HCT116 (cell line): ENCODE measurements at regions not wholly inside any gene's neighbourhood (a gene's known extent, or its start where the extent isn't known, plus 50 kb on each side); places are given as distances from the start of the nearest gene placed in this dataset.

Experiments
- ATAC-seq: fragments of 200-7000 bp; cut with Tn5 transposase; 2 replicates; pipeline ENCODE4 v1.9.1; 2020; ENCODE audit warnings: mild to moderate bottlenecking, moderate library complexity
- BruUV-seq: library from RNA; stranded (reverse); fragments of 400-500 nt; replicated peaks from 2 replicates; lab custom pipeline; 2021; lab: Mats Ljungman, UMichigan
- CTCF ChIA-PET: fragments of 300-600 bp; sonication (Branson Sonifier 250); formaldehyde crosslinking; loops from one replicate; lab custom pipeline; 2021; ENCODE audit warnings: antibody characterized with exemption; lab: Charles Lee
- POLR2A ChIA-PET: fragments of 300-600, 350-600 bp; sonication (Branson Sonifier 250); formaldehyde crosslinking; loops from one replicate; lab custom pipeline; 2021; ENCODE audit warnings: antibody characterized with exemption; lab: Charles Lee
- RAD21 ChIA-PET, 2 experiments: fragments of 300-600 bp; sonication (Branson Sonifier 250); formaldehyde crosslinking; loops; one replicate each; lab custom pipeline; 2023; ENCODE audit warnings: low total read pairs in 2 of 2; ENCODE audit not compliant: uncharacterized antibody in 2 of 2, unreplicated experiment in 2 of 2, low non-redundant PET in 1 of 2; lab: Charles Lee
- DNase-seq: peaks from one replicate; pipeline ENCODE4 v3.0.0-alpha.2; 2010; ENCODE audit warnings: low read depth, low spot score
- H2AFZ ChIP-seq: fragments of 200-600 bp; shearing (Covaris generic), sonication (generic); 2 replicates; pipeline ENCODE4 v1.6.1; 2017; ENCODE audit warnings: low read depth, mixed run types, mixed read lengths, antibody characterized with exemption, low read length; ENCODE audit not compliant: poor library complexity, severe bottlenecking
- H3K27ac ChIP-seq: 2 replicates; pipeline ENCODE4 v1.5.1; 2012; ENCODE audit warnings: low read depth, low read length
- H3K27me3 ChIP-seq: fragments of 200-600 bp; sonication (generic); 2 replicates; pipeline ENCODE4 v1.6.1; 2016; ENCODE audit warnings: mixed run types, low read length, mixed read lengths; ENCODE audit not compliant: insufficient read depth
- H3K36me3 ChIP-seq, 2 experiments: fragments of 200-500 bp in 1 of 2; fragments of 200-600 bp in 1 of 2; sonication (Bioruptor generic) in 1 of 2; sonication (generic) in 1 of 2; 2 replicates each; pipeline versions ENCODE4 v1.5.1 to v1.6.1; 2014 to 2016; ENCODE audit warnings: low read length in 2 of 2, inconsistent platforms in 1 of 2, mixed read lengths in 1 of 2, mixed run types in 1 of 2; ENCODE audit not compliant: insufficient read depth in 2 of 2, control insufficient read depth in 1 of 2
- H3K4me1 ChIP-seq, 2 experiments: fragments of 200-600 bp in 1 of 2; sonication (generic) in 1 of 2; 2 replicates each; pipeline versions ENCODE4 v1.5.1 to v1.6.1; 2012 to 2017; ENCODE audit warnings: low read length in 2 of 2, inconsistent platforms in 1 of 2, mild to moderate bottlenecking in 1 of 2, mixed read lengths in 1 of 2, mixed run types in 1 of 2, moderate library complexity in 1 of 2; ENCODE audit not compliant: insufficient read depth in 2 of 2, control insufficient read depth in 1 of 2
- H3K4me2 ChIP-seq: fragments of 200-600 bp; sonication (generic); 2 replicates; pipeline ENCODE4 v1.6.1; 2017; ENCODE audit warnings: mixed run types, low read length, mixed read lengths
- H3K4me3 ChIP-seq, 2 experiments: fragments of 200-600 bp in 1 of 2; sonication (generic) in 1 of 2; replicated peaks in 1 of 2; 2 replicates each; pipeline ENCODE4 v1.5.1; 2011 to 2016; ENCODE audit warnings: low read length in 2 of 2, control low read depth in 1 of 2, low read depth in 1 of 2, mild to moderate bottlenecking in 1 of 2, mixed read lengths in 1 of 2, mixed run types in 1 of 2
- H3K79me2 ChIP-seq: fragments of 200-600 bp; sonication (generic); 2 replicates; pipeline ENCODE4 v1.6.1; 2017; ENCODE audit warnings: mild to moderate bottlenecking, mixed run types, low read length, moderate library complexity, mixed read lengths; ENCODE audit not compliant: insufficient read depth
- H3K9ac ChIP-seq: fragments of 200-600 bp; sonication (generic); 2 replicates; pipeline ENCODE4 v1.6.1; 2016; ENCODE audit warnings: low read length, mixed read lengths
- H3K9me2 ChIP-seq: fragments of 200-600 bp; sonication (generic), shearing (Covaris generic); 2 replicates; pipeline ENCODE4 v1.6.1; 2017; ENCODE audit warnings: mixed run types, mild to moderate bottlenecking, moderate library complexity; ENCODE audit not compliant: insufficient read depth
- H3K9me3 ChIP-seq, 2 experiments: fragments of 200-500 bp in 1 of 2; fragments of 200-600 bp in 1 of 2; sonication (Bioruptor generic) in 1 of 2; sonication (generic) in 1 of 2; 2 replicates each; pipeline ENCODE4 v1.6.1; 2014 to 2017; ENCODE audit warnings: low read length in 2 of 2, mixed read lengths in 2 of 2, inconsistent platforms in 1 of 2, low read depth in 1 of 2, mild to moderate bottlenecking in 1 of 2, mixed run types in 1 of 2, moderate library complexity in 1 of 2; ENCODE audit not compliant: control insufficient read depth in 1 of 2, insufficient read depth in 1 of 2
- H4K20me1 ChIP-seq: fragments of 200-600 bp; sonication (generic), shearing (Covaris generic); 2 replicates; pipeline ENCODE4 v1.6.1; 2017; ENCODE audit warnings: mixed run types, mild to moderate bottlenecking, moderate library complexity; ENCODE audit not compliant: insufficient read depth
- CBX3 ChIP-seq: IDR thresholded peaks from 2 replicates; pipeline ENCODE4 v1.6.1; 2012; ENCODE audit warnings: low read depth
- CTCF ChIP-seq, 3 experiments: fragments of 200-600 bp in 1 of 3; sonication (generic) in 1 of 3; IDR thresholded peaks in 2 of 3; conservative IDR thresholded peaks in 1 of 3; 2 replicates each; pipeline ENCODE4 v1.5.1; 2012 to 2017; ENCODE audit warnings: low read depth in 2 of 3, low read length in 2 of 3, antibody characterized with exemption in 1 of 3, borderline replicate concordance in 1 of 3, control low read depth in 1 of 3, mild to moderate bottlenecking in 1 of 3, mixed read lengths in 1 of 3, mixed run types in 1 of 3, moderate library complexity in 1 of 3; ENCODE audit not compliant: insufficient read depth in 1 of 3
- EGR1 ChIP-seq: IDR thresholded peaks from 2 replicates; pipeline ENCODE4 v1.6.1; 2012; ENCODE audit warnings: low read depth
- ELF1 ChIP-seq: IDR thresholded peaks from 2 replicates; pipeline ENCODE4 v1.6.1; 2012; ENCODE audit warnings: low read depth, borderline replicate concordance
- FOSL1 ChIP-seq: IDR thresholded peaks from 2 replicates; pipeline ENCODE4 v1.6.1; 2012; ENCODE audit warnings: low read depth
- POLR2A ChIP-seq: IDR thresholded peaks from 2 replicates; pipeline ENCODE4 v1.7.0; 2011; ENCODE audit warnings: borderline replicate concordance; ENCODE audit not compliant: insufficient read depth, insufficient read length; ENCODE audit errors: extremely low read depth
- POLR2AphosphoS5 ChIP-seq: IDR thresholded peaks from 2 replicates; pipeline ENCODE4 v1.6.1; 2011; ENCODE audit warnings: mild to moderate bottlenecking, low read depth, low read length, moderate library complexity
- RAD21 ChIP-seq: IDR thresholded peaks from 2 replicates; pipeline ENCODE4 v1.6.1; 2012; ENCODE audit warnings: low read depth, mild to moderate bottlenecking
- YY1 ChIP-seq: IDR thresholded peaks from 2 replicates; pipeline ENCODE4 v1.6.1; 2011; ENCODE audit warnings: low read length, low read depth, moderate library complexity, mild to moderate bottlenecking; ENCODE audit not compliant: insufficient replicate concordance; ENCODE audit errors: extremely low read depth
- ZFX ChIP-seq: fragments of 450-650 bp; IDR thresholded peaks from 2 replicates; pipeline ENCODE4 v1.6.1; 2017
- intact Hi-C: fragments of 100-400 bp; cut with micrococcal nuclease; formaldehyde crosslinking; loops from 2 replicates; pipeline ENCODE4 v1.10.0; 2022
- TF ChIP-seq, protein P1 (sequence below): IDR thresholded peaks from 2 replicates; pipeline ENCODE4 v1.6.1; 2012
- TF ChIP-seq, protein P2 (sequence below): IDR thresholded peaks from 2 replicates; pipeline ENCODE4 v1.6.1; 2012

DNA sequence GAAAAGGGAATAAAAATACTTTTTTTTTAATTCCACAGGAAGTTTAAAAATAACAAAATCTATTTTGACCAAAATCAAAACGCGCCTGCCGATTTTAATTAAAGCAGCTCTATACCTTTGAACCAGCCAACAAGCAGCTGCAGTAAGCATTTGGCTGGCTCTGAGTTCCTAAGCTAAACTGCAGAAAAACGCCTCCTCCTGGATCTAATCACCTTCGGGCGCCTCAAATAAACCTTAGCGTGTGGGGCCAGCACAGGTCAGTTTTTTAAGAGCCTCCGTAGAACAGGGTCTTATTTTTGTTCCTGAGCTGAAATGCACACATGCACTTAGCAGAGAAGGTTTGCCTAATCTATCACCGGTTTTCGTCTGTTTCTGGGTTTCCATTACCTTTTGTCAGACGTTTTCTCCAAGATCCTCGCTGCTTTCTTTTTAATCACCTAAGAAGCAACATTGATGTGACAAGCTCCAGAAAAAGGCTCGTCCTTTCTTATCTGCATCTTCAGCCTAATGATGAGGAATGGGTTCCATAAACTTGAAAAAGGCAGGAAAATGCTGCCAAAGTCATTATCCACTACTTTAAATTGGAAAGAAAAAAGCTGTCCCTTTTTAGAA is 64.7 kb upstream of the HNRNPA3 start:
- H3K27me3 ChIP-seq, result no peaks in the 10 kb centered on the region
- no peaks in the 10 kb centered on the region for H3K9me2 ChIP-seq
- no peak overlapping the region; a peak in 1 of 4 replicates for H3K4me3 ChIP-seq
- H3K4me1 ChIP-seq, result peaks cover 0 to 8% of the 10 kb centered on the region in 2 experiments; a peak in 2 of 4 replicates
- no TSS peak for BruUV-seq
- H3K27ac ChIP-seq, result no peak overlapping the region
- H3K9me3 ChIP-seq, result no peaks in the 10 kb centered on the region
- peak overlapping the region; percentile 76 for H2AFZ ChIP-seq
- TF ChIP-seq ELF1, result no peak
- ChIA-PET RAD21 (interaction anchor here in 1 of 2 experiments (0.8 kb wide), 1 partner anchor 1021 kb away, joined by 3 read pairs; no protein-coding TSS in a partner anchor), POLR2A (interaction anchor here (1.0 to 1.2 kb wide), 2 partner anchors 334 to 1020 kb away, joined by 3 read pairs; no protein-coding TSS in a partner anchor), CTCF (interaction anchor here (1.2 to 4.4 kb wide), 19 partner anchors 10 to 1027 kb away, joined by 3 to 36 read pairs (median 7); no protein-coding TSS in a partner anchor)
- H3K79me2 ChIP-seq, result no peaks in the 10 kb centered on the region
- no peak overlapping the region for H3K9ac ChIP-seq
- ATAC-seq, result no peak
- no peaks in the 10 kb centered on the region for H3K36me3 ChIP-seq
- H4K20me1 ChIP-seq, result no peaks in the 10 kb centered on the region
- no peak for DNase-seq
- intact Hi-C loops, result loop anchor here (1.0 to 10.0 kb wide), 7 partner anchors 121 to 1021 kb away; no protein-coding TSS in a partner anchor
- H3K4me2 ChIP-seq, result peak overlapping the region; percentile 82

GRCh38 chr2:177148477-177149154 is 64.0 kb upstream of the HNRNPA3 start:
- Histone ChIP-seq H3K9me2 (no peaks in the 10 kb centered on the region), H3K4me3 (peak overlapping the region; percentile 25 to 51), H2AFZ (peak overlapping the region; percentile 76), H3K4me1 (peaks cover 0 to 8% of the 10 kb centered on the region in 2 experiments; a peak in 2 of 4 replicates), H3K79me2 (no peaks in the 10 kb centered on the region), H3K9ac (no peak overlapping the region), H3K4me2 (peak overlapping the region; percentile 82), H4K20me1 (no peaks in the 10 kb centered on the region), H3K27ac (no peak overlapping the region), H3K27me3 (no peaks in the 10 kb centered on the region), H3K9me3 (no peaks in the 10 kb centered on the region), H3K36me3 (no peaks in the 10 kb centered on the region)
- ChIA-PET CTCF (interaction anchor here (0.7 to 4.4 kb wide), 35 partner anchors 8 to 1028 kb away, joined by 3 to 36 read pairs (median 4); no protein-coding TSS in a partner anchor), POLR2A (interaction anchor here (1.0 to 1.3 kb wide), 3 partner anchors 24 to 1021 kb away, joined by 3 to 4 read pairs (median 3); no protein-coding TSS in a partner anchor), RAD21 (interaction anchor here (0.7 to 0.9 kb wide), 4 partner anchors 494 to 1022 kb away, joined by 3 to 5 read pairs (median 3); no protein-coding TSS in a partner anchor)
- BruUV-seq, result no TSS peak
- intact Hi-C loops, result loop anchor here (5.0 to 10.0 kb wide), 6 partner anchors 121 to 694 kb away; no protein-coding TSS in a partner anchor
- TF ChIP-seq CBX3 (peak; percentile 86), POLR2AphosphoS5 (no peak), CTCF (IDR thresholded peaks at IDR 0.05 in 2 of 3, conservative IDR thresholded peaks at IDR 0.05 in 1 of 3; ENCODE audit: borderline replicate concordance in 1 of 3, insufficient read depth in 1 of 3, low read depth in 2 of 3, low read length in 2 of 3) (peak; percentile 82 to 94 (median 90); a peak in 5 of 6 replicates), YY1 (peak; percentile 52), FOSL1 (no peak), POLR2A (no peak), ZFX (no peak), EGR1 (no peak), RAD21 (peak; percentile 79)
- TF ChIP-seq, protein P1, sequence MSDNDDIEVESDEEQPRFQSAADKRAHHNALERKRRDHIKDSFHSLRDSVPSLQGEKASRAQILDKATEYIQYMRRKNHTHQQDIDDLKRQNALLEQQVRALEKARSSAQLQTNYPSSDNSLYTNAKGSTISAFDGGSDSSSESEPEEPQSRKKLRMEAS, result peak; percentile 74
- TF ChIP-seq, protein P2, sequence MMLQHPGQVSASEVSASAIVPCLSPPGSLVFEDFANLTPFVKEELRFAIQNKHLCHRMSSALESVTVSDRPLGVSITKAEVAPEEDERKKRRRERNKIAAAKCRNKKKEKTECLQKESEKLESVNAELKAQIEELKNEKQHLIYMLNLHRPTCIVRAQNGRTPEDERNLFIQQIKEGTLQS, result no peak
- ATAC-seq (peak; percentile 99), DNase-seq (peak; percentile 68)
